Colonic mucosa (tissue), 4 donors: ENCODE measurements at regions not wholly inside any gene's neighbourhood (a gene's known extent, or its start where the extent isn't known, plus 50 kb on each side); places are given as distances from the start of the nearest gene placed in this dataset.

Experiments used
- DNase-seq: peaks from one replicate; pipeline ENCODE4 v3.0.0-alpha.2; 2020
- H3K27ac ChIP-seq: fragments of 200-600 bp; one replicate; pipeline ENCODE4 v1.8.0; 2021
- H3K27me3 ChIP-seq: fragments of 200-600 bp; one replicate; pipeline ENCODE4 v1.8.0; 2021
- H3K36me3 ChIP-seq: fragments of 200-600 bp; one replicate; pipeline ENCODE4 v1.8.0; 2021
- H3K4me1 ChIP-seq: fragments of 200-600 bp; one replicate; pipeline ENCODE4 v1.8.0; 2021; ENCODE audit warnings: mild to moderate bottlenecking
- H3K4me3 ChIP-seq: fragments of 200-600 bp; one replicate; pipeline ENCODE4 v1.8.0; 2021
- H3K9ac ChIP-seq, 2 donors: one replicate each; pipeline ENCODE4 v1.7.0; 2013; ENCODE audit warnings: control low read depth in 2 of 2, low read depth in 2 of 2, low read length in 2 of 2
- H3K9me3 ChIP-seq: fragments of 200-600 bp; one replicate; pipeline ENCODE4 v1.8.0; 2021
- intact Hi-C: fragments of 100-400 bp; cut with DNase I; formaldehyde crosslinking; loops from one replicate; pipeline ENCODE4 v1.14.1; 2022
- TF ChIP-seq, protein P1 (sequence below): fragments of 200-600 bp; IDR thresholded peaks from one replicate; pipeline ENCODE4 v1.8.0; 2022; ENCODE audit warnings: antibody characterized with exemption, mild to moderate bottlenecking
- donor health status: healthy.
- donor health status: DM: no; HTN: no; CAD: no.
- donor health status: DM: no; HTN: no; CAD: no.

DNA sequence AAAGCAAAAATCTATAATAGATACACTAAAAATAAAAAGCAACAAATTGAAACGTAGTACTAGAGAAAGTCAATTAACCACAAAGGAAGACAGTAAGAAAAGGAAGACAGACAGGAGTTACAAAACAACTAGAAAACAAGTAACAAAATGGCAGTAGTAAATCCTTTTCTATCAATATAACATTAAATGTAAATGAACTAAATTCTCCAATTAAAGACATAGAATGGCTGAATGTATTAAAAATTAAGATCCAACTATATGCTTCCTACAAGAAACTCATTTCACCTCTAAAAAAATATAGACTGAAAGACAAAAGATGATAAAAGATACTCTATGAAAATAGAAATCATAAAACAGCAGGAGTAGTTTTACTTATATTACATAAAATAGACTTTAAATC lies 79.1 kb downstream of the CTH start:
- Histone ChIP-seq H3K4me3 (no peak overlapping the region), H3K27me3 (no peaks in the 10 kb centered on the region), H3K4me1 (no peaks in the 10 kb centered on the region), H3K27ac (no peak overlapping the region), H3K36me3 (no peaks in the 10 kb centered on the region), H3K9me3 (no peaks in the 10 kb centered on the region), H3K9ac (no peak overlapping the region)
- TF ChIP-seq, protein P1, sequence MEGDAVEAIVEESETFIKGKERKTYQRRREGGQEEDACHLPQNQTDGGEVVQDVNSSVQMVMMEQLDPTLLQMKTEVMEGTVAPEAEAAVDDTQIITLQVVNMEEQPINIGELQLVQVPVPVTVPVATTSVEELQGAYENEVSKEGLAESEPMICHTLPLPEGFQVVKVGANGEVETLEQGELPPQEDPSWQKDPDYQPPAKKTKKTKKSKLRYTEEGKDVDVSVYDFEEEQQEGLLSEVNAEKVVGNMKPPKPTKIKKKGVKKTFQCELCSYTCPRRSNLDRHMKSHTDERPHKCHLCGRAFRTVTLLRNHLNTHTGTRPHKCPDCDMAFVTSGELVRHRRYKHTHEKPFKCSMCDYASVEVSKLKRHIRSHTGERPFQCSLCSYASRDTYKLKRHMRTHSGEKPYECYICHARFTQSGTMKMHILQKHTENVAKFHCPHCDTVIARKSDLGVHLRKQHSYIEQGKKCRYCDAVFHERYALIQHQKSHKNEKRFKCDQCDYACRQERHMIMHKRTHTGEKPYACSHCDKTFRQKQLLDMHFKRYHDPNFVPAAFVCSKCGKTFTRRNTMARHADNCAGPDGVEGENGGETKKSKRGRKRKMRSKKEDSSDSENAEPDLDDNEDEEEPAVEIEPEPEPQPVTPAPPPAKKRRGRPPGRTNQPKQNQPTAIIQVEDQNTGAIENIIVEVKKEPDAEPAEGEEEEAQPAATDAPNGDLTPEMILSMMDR = no peak
- no peak for DNase-seq
- intact Hi-C loops = loop anchor here (10.0 kb wide), 1 partner anchor 45 kb away; no protein-coding TSS in a partner anchor

DNA sequence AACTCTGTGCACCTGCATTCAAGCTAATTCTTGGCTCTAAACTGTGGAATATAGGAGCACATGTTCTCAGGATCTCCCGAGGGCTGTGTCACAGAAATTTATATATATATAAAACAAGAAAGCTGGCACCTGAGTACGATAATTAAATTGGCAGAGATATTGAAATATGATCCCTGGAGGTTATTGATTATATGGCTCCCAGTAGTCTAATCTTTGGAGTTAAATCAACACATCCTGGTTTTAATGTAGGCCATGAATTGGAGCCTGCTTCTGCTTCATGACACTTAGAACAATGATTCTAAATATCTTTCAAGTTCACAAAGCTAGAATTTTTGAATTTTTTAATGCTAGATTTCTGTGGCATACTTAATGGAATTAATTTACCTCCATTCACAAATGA lies 84.3 kb downstream of the CTH start:
- intact Hi-C loops = loop anchor here (10.0 kb wide), 1 partner anchor 51 kb away; no protein-coding TSS in a partner anchor
- Histone ChIP-seq H3K4me3 (no peak overlapping the region), H3K27ac (no peak overlapping the region), H3K36me3 (no peaks in the 10 kb centered on the region), H3K27me3 (no peaks in the 10 kb centered on the region), H3K9ac (no peak overlapping the region), H3K4me1 (no peaks in the 10 kb centered on the region), H3K9me3 (no peaks in the 10 kb centered on the region)
- TF ChIP-seq, protein P1 = no peak
- no peak for DNase-seq

DNA sequence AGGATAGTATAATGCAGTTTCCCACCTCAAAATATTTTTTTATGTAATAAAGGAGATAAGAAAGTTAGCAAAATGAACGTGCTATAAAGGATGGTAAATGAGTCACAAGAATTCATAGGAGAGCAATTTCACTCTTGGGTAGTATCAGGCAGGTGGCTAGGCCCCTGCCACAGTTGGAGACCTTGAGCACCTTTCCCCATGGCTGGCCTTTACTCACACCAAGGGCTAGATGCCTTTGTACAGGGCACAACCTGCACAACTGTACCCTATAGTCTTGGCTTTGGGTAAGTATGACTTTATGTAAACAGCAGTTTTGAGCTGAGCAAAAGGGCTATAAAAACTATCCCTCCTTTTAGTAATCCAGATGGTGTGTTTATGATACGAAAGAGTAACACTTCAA lies 85.1 kb downstream of the CTH start:
- H3K27ac ChIP-seq = no peak overlapping the region
- H3K36me3 ChIP-seq = no peaks in the 10 kb centered on the region
- peak; percentile 37 for DNase-seq
- H3K4me1 ChIP-seq = no peaks in the 10 kb centered on the region
- no peaks in the 10 kb centered on the region for H3K27me3 ChIP-seq
- no peak overlapping the region for H3K4me3 ChIP-seq
- no peak overlapping the region for H3K9ac ChIP-seq
- H3K9me3 ChIP-seq = no peaks in the 10 kb centered on the region
- intact Hi-C loops = loop anchor here (10.0 kb wide), 1 partner anchor 51 kb away; no protein-coding TSS in a partner anchor
- TF ChIP-seq, protein P1 = no peak

DNA sequence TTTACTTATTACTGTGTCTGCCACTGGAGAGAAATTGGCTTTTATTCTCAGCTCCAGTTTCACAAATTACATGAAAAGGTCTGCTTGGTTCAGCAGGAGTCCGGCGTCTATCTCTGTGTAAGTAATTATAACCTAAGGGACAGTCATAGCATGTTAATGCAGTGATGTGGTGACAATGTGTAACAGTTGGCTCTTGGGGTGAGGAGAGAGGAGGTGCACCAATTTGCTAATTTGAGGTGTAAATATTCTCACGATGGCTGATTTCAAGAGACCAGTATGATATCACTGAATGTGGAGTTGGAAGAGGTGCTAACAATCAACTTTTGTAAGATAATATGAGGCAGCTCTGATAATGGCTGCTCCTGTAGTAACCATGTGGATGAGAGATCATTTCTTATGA lies 86.1 kb downstream of the CTH start:
- Histone ChIP-seq H3K27ac (no peak overlapping the region), H3K4me3 (no peak overlapping the region), H3K36me3 (no peaks in the 10 kb centered on the region), H3K9me3 (no peaks in the 10 kb centered on the region), H3K4me1 (no peaks in the 10 kb centered on the region), H3K27me3 (no peaks in the 10 kb centered on the region), H3K9ac (no peak overlapping the region)
- intact Hi-C loops = loop anchor here (10.0 kb wide), 1 partner anchor 52 kb away; no protein-coding TSS in a partner anchor
- DNase-seq = no peak
- TF ChIP-seq, protein P1 = no peak

DNA sequence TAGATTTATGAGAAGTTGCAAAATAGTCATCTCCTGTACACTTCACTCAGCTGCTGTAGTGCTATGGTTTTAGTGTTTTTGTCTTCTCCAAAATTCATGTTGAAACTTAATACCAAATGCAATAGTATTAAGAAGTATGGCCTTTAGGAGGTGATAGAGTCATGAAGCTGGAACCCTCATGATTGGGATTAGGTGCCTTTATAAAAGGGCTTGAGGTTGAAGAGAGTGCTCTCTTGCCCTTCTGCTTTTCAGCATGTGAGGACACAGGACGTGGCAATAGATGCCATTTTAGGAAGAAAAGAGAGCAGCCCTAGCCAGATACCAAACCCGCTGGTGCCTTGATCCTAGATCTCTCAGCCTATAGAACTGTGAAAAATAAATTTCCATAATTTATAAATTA lies 87.6 kb downstream of the CTH start:
- Histone ChIP-seq H3K36me3 (no peaks in the 10 kb centered on the region), H3K9ac (no peak overlapping the region), H3K9me3 (no peaks in the 10 kb centered on the region), H3K4me1 (no peaks in the 10 kb centered on the region), H3K27ac (no peak overlapping the region), H3K4me3 (no peak overlapping the region), H3K27me3 (no peaks in the 10 kb centered on the region)
- TF ChIP-seq, protein P1 = no peak
- no peak for DNase-seq
- intact Hi-C loops = loop anchor here (10.0 kb wide), 1 partner anchor 54 kb away; no protein-coding TSS in a partner anchor
